ENCODE measurements at regions not wholly inside any gene's neighbourhood (a gene's known extent, or its start where the extent isn't known, plus 50 kb on each side); places are given as distances from the start of the nearest gene placed in this dataset.
A peak's percentile ranks its signal among the peaks of the same experiment; 100 is the strongest.
"Not testable (repeated sequence)": the region's sequence is repeated elsewhere in the genome, so short reads cannot be mapped to it uniquely, and the experiment has no call there.

DNA sequence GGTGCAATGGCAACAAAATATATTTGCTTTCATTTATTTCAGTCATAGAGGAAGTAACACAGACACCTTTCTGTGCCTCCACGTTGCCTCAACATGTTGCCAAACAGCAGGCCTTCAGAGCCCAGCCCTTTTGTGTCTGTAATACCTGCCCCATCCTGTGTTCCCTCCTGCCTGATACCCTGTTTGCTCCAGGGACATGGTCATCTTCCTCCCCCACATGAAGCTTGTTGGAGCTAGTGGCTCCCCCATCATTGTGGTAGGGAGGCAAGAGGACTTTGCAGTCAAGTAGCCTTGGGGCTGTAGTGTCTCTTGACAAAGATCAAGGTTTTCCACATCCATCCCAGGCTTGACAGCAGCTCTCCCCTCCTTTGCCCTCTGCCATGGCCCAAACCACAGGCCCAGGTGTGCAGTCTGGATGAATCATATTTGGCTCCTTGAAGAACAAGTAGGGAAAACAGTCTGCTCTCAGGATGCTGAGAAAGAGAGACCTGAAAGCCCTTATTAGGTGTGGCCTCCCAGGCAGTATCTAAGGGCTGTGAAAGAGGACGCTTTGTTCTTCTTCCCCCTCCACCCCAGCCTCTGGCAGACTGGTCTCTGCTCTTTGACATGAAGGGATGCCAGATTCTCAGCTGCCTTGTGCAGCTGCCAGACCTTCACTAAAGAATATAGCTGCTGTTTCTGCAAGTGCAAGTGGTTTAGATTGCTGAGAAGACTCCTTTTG lies 329.0 kb downstream of the C12orf75 start:
- DNase-seq: no peak

DNA sequence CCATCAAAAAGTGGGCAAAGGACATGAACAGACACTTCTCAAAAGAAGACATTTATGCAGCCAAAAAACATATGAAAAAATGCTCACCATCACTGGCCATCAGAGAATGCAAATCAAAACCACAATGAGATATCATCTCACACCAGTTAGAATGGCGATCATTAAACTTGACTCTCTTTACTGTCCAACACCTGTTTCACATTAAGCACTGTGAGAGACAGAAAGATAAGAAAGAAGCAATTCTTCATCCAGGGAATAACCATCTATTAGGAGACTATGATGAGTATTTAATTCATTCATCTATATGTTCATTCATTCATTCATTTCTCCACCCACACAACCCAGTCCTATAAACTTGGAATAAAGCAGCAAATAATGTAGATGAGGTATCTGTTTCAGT lies 334.3 kb downstream of the C12orf75 start:
- DNase-seq: not testable (repeated sequence)

- no peak for DNase-seq
Observed at GRCh38 chr12:105665366-105665765, 334.9 kb downstream of the C12orf75 start.

DNA sequence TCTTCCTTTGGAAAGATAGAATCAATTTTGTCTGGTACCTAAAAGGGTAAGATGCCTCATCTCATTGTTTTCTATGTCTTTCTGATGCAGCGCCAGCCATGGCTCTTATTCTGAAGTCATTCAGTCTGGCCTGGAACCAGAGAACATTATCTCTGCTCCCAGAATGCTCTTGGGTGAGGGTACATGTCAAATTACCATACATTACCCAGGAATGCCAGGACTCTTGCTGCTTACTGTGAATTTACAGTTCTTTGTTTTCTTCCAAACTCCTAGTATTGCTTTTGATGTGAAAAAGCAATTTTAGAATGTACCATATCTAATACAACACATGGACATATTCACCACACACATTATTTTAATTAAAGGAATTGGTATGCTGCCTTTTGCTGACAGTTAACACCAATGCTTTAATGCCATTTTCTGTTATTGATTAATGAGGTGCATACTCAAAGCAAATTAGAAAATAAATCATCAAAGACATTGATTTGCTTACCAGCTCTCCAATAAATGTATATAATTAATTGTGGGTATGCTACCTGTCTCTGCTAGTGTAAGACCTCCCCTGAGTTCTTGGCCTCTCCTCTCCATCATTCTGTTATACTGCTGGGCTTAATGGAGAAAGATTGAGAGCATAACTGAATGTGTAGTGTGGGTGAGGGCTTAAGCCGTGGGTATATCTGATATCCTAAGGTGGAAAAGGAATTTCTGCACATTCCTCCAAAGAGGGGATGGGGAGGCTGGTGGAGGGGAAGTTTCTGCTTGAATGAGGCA lies 337.7 kb downstream of the C12orf75 start:
- DNase-seq: no peak

DNA sequence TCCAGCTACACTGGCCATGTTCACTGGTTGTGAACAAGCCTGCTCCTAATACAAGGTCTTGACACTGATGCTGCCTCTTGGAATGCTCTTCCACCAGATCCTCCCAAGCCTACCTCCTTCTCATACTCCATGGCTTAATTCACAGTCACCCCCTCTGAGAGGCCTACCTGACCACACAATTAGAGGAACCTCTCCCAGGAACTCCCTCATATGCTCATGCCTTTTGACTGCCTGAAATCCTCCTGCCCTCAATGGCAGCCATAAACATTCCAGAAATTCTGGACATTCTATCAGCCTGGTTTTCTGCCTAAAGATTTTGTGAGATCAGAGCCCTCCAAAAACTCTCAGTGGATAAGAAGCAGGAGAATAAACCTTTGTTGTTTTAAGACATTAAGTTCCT lies 340.2 kb downstream of the C12orf75 start:
- DNase-seq: no peak

- no peak for DNase-seq
Observed at GRCh38 chr12:105671720-105672119, 341.2 kb downstream of the C12orf75 start.

DNA sequence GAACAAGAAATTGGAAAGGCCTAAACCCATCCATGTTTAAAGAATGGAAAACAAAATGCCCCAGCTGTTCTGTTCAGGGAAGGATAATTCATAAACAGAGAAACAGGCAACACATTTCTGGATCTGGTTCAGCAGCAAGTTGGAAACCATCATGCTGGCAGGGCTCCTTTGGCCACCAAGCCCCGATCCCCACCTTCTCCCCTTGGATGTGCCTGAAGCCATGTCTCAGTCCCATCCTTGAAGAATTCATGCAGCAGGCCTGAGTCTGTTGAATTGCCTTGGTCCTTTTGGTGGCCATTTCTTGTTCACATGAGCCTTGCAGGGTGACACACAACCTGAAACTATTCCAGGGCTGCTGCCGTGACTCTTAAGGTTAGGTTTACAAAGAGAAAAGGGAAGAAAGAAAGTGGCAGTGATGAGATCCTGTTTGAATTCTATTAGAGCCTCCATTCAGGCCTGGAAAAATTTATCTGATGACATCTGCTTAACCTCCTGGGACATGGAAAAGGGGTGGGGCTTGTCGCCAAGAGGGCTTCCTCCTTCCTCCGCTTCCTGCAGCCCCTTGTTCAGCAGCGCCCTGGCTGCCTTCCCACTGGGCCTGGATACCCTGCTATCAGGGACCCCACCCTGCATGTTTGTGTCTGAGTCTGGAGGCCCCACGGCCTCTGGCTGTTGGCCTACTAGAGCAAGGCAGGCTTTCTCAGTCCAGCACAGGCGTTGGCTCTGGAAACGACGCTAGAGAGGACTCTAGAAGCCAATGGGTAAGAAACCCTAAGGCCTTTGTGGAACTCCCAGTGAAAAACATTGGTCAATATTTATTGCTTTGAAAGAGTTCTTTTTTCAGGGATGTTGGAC lies 341.9 kb downstream of the C12orf75 start:
- no peak for DNase-seq

DNA sequence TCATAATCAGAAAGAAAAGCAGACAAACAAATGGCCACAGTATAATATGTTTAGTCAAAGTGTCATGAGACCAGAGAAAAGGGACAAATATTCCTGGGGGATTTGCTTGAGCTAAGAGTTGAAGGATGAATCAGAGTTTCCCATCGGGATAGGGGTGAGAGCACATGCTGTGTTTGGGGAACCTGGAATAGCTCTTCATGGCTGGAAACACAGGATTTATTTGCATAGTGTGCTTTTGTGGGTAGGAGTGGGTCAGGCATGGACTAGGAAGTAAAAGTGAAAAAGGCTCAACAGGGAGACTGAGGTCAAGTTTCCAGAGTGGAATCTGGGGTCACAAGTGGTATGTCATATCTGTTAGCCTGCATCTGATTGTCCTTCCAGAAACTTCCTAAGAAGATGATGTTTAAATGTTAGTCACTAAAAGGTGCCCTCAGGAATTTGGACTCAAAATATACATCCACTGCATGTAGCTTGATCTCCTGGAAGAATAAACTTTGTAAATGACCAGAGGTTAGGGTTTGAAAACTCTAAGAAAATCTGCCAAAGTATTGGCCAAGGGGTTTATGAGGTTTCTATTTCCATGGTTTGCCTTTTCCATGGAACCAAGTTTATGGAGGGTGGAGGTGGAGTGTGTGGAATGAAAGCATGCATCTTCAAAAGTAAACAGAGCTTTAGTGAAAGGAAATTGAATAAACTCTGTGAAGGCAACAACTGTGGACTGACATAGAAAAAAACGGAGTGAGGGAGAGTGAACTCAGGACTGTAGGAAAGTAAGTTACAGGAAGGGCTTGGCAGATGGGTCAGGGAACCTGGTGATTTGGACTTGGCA lies 344.6 kb downstream of the C12orf75 start:
- DNase-seq: no peak

- no peak for DNase-seq
Observed at GRCh38 chr12:105676694-105677093, 346.2 kb downstream of the C12orf75 start.

DNA sequence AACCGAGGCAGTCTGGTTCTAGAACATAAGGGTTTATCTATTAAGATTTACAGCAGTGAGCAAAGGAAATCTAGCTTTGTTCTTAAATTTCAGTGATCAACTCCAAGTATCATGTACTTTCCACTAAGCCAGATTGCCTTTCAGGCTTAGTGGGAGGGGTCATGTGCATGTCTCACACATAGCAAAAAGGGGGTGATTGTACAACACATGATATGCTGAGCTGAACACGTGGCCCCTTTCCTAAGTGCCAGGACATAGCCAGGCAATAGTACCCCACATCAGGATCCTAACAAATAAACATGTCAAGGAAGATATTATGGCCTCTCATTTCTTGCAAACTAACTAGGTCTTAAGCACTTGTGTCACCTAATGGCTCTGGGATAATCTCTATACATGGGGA lies 347.2 kb downstream of the C12orf75 start:
- DNase-seq: no peak

GRCh38 chr12:105679982-105680381 lies 349.5 kb downstream of the C12orf75 start:
- no peak for DNase-seq

DNA sequence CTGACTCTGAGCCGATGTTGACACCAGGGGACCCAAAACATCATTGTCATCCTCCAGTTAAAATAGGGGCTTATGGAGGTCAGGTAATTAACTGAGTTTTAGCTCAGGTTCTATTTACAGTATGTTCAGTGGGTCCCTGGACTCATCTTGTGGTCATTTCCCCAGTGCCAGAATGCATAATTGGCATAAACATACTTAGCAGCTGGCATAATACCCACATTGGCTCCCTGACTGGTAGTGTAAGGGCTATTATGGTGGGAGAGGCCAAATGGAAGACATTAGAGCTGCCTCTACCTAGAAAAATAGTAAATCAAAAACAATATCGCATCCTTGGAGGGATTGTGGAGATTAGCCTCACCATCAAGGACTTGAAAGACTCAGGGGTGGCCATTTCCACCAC lies 350.9 kb downstream of the C12orf75 start:
- no peak for DNase-seq

GRCh38 chr12:105682821-105683220 lies 352.3 kb downstream of the C12orf75 start:
- not testable (repeated sequence) for DNase-seq

DNA sequence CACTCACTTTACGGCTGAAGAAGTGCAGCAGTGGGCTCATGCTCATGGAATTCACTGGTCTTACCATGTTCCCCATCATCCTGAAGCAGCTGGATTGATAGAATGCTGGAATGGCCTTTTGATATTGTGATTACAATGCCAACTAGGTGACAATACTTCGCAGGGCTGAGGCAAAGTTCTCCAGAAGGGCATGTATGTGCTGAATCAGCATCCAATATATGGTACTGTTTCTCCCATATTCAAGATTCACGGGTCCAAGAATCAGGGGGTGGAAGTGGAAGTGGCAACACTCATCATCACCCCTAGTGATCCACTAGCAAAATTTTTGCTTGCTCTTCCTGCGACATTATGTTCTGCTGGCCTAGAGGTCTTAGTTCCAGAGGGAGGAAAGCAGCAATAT lies 353.3 kb downstream of the C12orf75 start:
- not testable (repeated sequence) for DNase-seq

DNA sequence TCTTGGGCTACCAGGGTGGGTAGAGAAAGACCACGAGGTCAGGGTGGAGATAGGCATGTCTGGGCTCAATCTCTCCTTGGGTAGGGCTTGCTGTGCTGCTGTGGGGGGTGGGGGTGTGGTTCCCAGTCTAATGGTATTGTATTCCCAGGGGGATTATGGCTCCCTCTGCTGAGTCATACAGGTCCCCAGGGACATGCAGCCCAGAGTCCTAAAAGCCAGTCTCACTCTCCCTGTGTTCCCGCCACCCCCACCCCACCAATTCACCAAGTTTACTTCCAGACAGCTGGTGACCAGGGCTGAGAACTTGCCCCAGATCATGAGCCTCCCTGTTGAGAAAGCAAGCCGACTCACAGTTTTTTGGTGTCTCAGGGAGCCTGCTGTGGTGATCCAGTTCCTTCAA lies 367.6 kb downstream of the C12orf75 start:
- no peak for DNase-seq

DNA sequence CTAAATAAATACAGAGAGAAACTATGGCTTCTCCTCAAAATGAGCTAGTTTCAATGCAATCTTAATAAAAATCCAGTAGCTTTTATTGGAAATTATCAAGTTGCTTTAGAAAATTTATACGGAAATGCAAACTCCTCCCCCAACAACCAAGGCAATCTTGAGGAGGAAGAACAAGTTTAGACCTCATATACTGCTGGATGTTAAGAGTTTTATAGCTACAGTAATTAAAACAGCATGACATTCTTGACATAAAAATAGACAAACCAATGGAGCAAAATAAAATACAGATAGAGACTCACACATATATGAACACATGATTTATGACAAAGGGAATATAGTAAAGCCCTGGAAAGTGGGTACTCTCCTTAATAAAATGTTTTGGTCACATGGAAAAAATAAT lies 368.7 kb downstream of the C12orf75 start:
- no peak for DNase-seq

GRCh38 chr12:105704787-105705186 lies 374.3 kb downstream of the C12orf75 start:
- no peak for DNase-seq

DNA sequence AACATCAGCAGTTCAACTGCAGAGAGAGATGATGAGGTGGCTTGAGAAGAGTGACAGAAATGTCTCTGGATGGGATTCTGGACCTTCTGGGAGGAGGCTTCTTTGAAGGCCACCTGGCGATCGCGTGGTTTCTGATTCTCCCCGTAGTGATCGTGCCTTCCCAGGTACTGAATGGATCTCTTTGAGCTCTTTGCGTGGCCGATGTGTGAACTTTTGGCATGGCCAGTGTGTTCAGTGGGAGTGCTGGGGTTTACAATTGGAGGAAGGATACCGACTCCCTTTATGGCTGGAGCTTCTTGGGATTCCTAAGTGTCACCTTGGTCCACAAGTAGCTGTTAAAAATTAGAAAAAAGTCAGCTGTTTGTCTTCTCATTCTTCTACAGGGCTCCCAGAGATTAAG lies 374.7 kb downstream of the C12orf75 start:
- no peak for DNase-seq

DNA sequence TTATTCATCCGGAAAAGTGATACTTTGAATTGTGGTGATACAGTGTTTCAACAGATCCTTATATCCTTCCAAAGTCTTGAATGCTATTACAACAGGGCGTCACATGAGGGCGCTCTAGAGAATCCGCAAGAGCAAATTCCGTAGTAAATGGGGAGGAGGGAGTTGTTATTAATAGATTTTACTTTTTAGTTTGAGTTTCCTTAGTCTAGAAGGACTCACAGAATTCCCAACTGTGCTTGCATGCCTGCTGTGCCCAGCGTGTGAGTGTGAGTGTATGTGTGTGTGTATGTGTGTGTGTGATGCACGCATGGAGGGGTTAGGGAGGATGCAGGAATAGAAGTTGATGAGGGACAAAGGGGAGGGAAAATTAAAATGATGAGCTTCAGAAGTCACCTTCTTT lies 375.3 kb downstream of the C12orf75 start:
- peak; percentile 55 for DNase-seq

DNA sequence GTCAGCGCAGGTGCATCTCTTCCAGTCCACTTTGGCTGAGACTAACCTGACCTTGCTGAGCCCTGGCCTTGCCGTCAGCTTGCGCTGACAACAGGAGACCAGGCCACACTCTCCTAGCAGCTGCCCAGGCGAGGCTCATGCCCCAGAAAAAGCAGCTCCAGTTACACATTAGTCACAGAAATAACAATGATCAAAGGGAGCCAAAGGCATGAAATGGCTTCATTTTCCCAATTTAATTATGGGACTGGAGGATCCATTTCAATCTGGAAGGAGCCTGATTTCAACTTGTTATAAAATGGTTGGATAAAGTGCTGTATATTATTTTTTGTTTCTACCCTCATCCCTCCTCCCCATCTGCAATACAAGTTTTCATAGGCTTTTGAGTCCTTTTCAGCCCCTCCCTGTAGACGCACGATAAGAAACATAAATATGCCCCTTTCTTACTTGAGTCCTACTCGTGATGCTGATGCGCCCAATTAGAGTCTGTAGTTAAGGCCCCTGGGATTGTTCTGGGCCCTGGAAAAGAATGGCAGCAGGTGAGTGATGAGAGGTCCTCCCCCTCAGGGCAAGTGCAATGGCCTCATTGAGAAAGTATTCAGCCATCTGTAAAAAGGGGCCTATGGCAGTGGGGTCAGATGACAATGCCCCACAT lies 376.0 kb downstream of the C12orf75 start:
- DNase-seq: no peak

DNA sequence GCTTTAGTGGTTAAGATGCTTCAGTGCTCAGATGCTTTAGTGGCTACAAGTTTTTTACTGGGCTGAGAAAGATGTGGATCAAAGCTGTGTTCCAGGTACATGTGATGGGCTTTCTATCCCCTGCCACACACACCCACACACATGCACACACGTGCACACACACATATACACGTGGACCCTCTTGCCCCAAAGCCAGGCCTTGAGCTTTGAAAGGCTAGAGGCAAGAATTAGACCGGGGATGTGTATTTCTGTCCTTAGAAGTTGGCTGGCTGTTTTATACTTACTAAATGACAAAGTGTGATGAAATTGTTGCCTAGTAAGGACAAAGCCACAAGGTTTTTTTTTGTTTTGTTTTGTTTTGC lies 376.5 kb downstream of the C12orf75 start:
- no peak for DNase-seq

DNA sequence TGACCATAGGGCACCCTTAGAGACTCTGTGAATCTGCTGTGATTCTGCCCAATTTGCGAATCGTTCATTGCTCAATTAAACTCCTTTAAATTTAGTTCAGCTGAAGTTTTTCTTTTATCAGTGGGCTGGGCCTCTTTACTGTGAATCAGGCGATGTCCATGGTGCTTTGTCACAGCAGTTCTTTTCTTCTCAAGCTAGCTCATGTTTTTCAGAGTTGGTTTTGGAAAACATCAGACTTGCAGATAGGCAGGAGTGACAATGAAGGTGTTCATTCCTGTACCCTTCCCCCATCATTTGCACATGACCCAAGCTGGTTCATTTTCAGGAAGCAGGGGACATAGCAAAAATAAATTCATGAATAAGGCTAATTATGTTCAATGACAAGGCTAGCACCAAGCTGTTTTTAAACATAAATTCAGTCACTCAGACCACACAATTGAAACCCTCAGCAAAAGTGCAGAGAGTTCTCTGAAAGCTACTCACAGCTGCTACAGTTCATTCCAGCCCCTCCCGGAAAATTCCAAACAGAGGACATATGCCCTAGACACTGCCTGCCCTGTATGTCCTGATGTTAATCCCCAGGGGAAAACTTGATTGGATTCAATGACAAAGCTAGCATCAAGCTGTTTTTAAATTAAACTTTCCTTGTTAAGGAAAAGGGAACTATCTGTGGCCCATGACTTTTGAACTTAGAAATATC lies 383.3 kb downstream of the C12orf75 start:
- no peak for DNase-seq

Data from NCI-H748 treated with DMSO at 0.1 percent for 48 hours (cell line).